PC-3 (cell line): ENCODE measurements at regions not wholly inside any gene's neighbourhood (a gene's known extent, or its start where the extent isn't known, plus 50 kb on each side); places are given as distances from the start of the nearest gene placed in this dataset.

Experiments used
- ATAC-seq: fragments of 200-7000 bp; cut with Tn5 transposase; 2 replicates; pipeline ENCODE4 v1.9.1; 2020; ENCODE audit warnings: mild to moderate bottlenecking, moderate library complexity
- BruUV-seq: library from RNA; stranded (reverse); fragments of 400-500 nt; replicated peaks from 2 replicates; lab custom pipeline; 2021; lab: Mats Ljungman, UMichigan
- CTCF ChIA-PET: fragments of 300-600 bp; sonication (Branson Sonifier 250); formaldehyde crosslinking; loops from one replicate; lab custom pipeline; 2022; ENCODE audit warnings: antibody characterized with exemption; lab: Charles Lee
- POLR2A ChIA-PET: fragments of 300-600 bp; sonication (Branson Sonifier 250); formaldehyde crosslinking; loops from one replicate; lab custom pipeline; 2022; ENCODE audit warnings: antibody characterized with exemption; ENCODE audit not compliant: unreplicated experiment; lab: Charles Lee
- DNase-seq: peaks from one replicate; pipeline ENCODE4 v3.0.0-alpha.2; 2015
- H2AFZ ChIP-seq: fragments of 300-600 bp; sonication (generic); 2 replicates; pipeline ENCODE4 v1.6.0; 2016; ENCODE audit warnings: antibody characterized with exemption, low read length
- H3F3A ChIP-seq: fragments of 300-600 bp; sonication (generic); one replicate; pipeline ENCODE4 v1.6.0; 2017; ENCODE audit warnings: antibody characterized with exemption, low read length, control low read depth, mild to moderate bottlenecking; ENCODE audit not compliant: unreplicated experiment
- H3K27ac ChIP-seq: fragments of 300-600 bp; sonication (generic); 2 replicates; pipeline ENCODE4 v1.5.1; 2016; ENCODE audit warnings: mild to moderate bottlenecking, low read length
- H3K27me3 ChIP-seq: fragments of 300-600 bp; sonication (generic); 2 replicates; pipeline ENCODE4 v1.6.1; 2016; ENCODE audit warnings: low read length, mixed read lengths
- H3K36me3 ChIP-seq: fragments of 300-600 bp; sonication (generic); 2 replicates; pipeline ENCODE4 v1.6.1; 2016; ENCODE audit warnings: low read depth, mixed run types, low read length, mixed read lengths
- H3K4me1 ChIP-seq: fragments of 300-600 bp; sonication (generic); 2 replicates; pipeline ENCODE4 v1.5.1; 2016; ENCODE audit warnings: low read length; ENCODE audit not compliant: insufficient read depth
- H3K4me2 ChIP-seq: fragments of 300-600 bp; sonication (generic); 2 replicates; pipeline ENCODE4 v1.6.0; 2016; ENCODE audit warnings: low read length
- H3K4me3 ChIP-seq: fragments of 300-600 bp; sonication (generic); 2 replicates; pipeline ENCODE4 v1.5.1; 2016; ENCODE audit warnings: mild to moderate bottlenecking, low read length, mixed read lengths
- H3K79me2 ChIP-seq: fragments of 300-600 bp; sonication (generic); 2 replicates; pipeline ENCODE4 v1.6.1; 2017; ENCODE audit warnings: low read length, mixed read lengths
- H3K9ac ChIP-seq: fragments of 300-600 bp; sonication (generic); 2 replicates; pipeline ENCODE4 v1.6.0; 2016; ENCODE audit warnings: mild to moderate bottlenecking, low read length
- H3K9me2 ChIP-seq: fragments of 300-600 bp; sonication (generic); replicated peaks from 2 replicates; pipeline ENCODE4 v1.6.1; 2016; ENCODE audit warnings: mixed run types, low read length, mixed read lengths
- H3K9me3 ChIP-seq: fragments of 300-600 bp; sonication (generic); 2 replicates; pipeline ENCODE4 v1.6.1; 2016; ENCODE audit warnings: low read length, mixed read lengths
- H4K20me1 ChIP-seq: fragments of 300-600 bp; sonication (generic); 2 replicates; pipeline ENCODE4 v1.6.1; 2016; ENCODE audit warnings: low read length, mixed read lengths
- CTCF ChIP-seq: fragments of 300-600 bp; sonication (generic); conservative IDR thresholded peaks from 2 replicates; pipeline ENCODE4 v1.5.1; 2017; ENCODE audit warnings: antibody characterized with exemption, low read depth, mild to moderate bottlenecking, low read length
- EZH2 ChIP-seq: fragments of 300-600 bp; sonication (generic); IDR thresholded peaks from one replicate; pipeline ENCODE4 v1.6.1; 2017; ENCODE audit warnings: antibody characterized with exemption, mild to moderate bottlenecking, low read length; ENCODE audit not compliant: unreplicated experiment
- EZH2phosphoT487 ChIP-seq: fragments of 300-600 bp; sonication (generic); IDR thresholded peaks from 2 replicates; pipeline ENCODE4 v1.6.1; 2018; ENCODE audit warnings: mild to moderate bottlenecking, antibody characterized with exemption, low read length, borderline replicate concordance
- intact Hi-C: fragments of 100-400 bp; cut with micrococcal nuclease; formaldehyde crosslinking; loops from 2 replicates; pipeline ENCODE4 v1.9.0; 2023

GRCh38 chr13:86172961-86173360 lies 373.7 kb upstream of the SLITRK6 start:
- no peaks in the 10 kb centered on the region for H3K9me2 ChIP-seq
- no peaks in the 10 kb centered on the region for H3K36me3 ChIP-seq
- H3F3A ChIP-seq, result no peaks in the 10 kb centered on the region
- TF ChIP-seq CTCF, result no peak
- H3K4me3 ChIP-seq, result no peak overlapping the region
- H3K79me2 ChIP-seq, result no peaks in the 10 kb centered on the region
- ATAC-seq (no peak), DNase-seq (no peak)
- no peaks in the 10 kb centered on the region for H4K20me1 ChIP-seq
- H3K9me3 ChIP-seq, result no peaks in the 10 kb centered on the region
- H3K27me3 ChIP-seq, result no peaks in the 10 kb centered on the region
- no peak overlapping the region for H3K4me2 ChIP-seq
- H3K9ac ChIP-seq, result no peak overlapping the region
- H2AFZ ChIP-seq, result no peak overlapping the region
- no TSS peak for BruUV-seq
- intact Hi-C loops, result no loop called here
- CTCF ChIA-PET, result no interaction called here
- no peaks in the 10 kb centered on the region for H3K4me1 ChIP-seq
- H3K27ac ChIP-seq, result no peak overlapping the region
- POLR2A ChIA-PET, result no interaction called here

- CTCF ChIA-PET, result no interaction called here
- H3K4me3 ChIP-seq, result no peak overlapping the region
- H2AFZ ChIP-seq, result no peak overlapping the region
- H4K20me1 ChIP-seq, result no peaks in the 10 kb centered on the region
- no peaks in the 10 kb centered on the region for H3F3A ChIP-seq
- POLR2A ChIA-PET, result no interaction called here
- BruUV-seq, result no TSS peak
- H3K27me3 ChIP-seq, result no peaks in the 10 kb centered on the region
- no peaks in the 10 kb centered on the region for H3K36me3 ChIP-seq
- ATAC-seq (no peak), DNase-seq (no peak)
- TF ChIP-seq EZH2phosphoT487 (no peak), EZH2 (no peak), CTCF (no peak)
- H3K9ac ChIP-seq, result no peak overlapping the region
- no peak overlapping the region for H3K4me2 ChIP-seq
- intact Hi-C loops, result no loop called here
- H3K4me1 ChIP-seq, result no peaks in the 10 kb centered on the region
- H3K9me2 ChIP-seq, result no peaks in the 10 kb centered on the region
- no peaks in the 10 kb centered on the region for H3K9me3 ChIP-seq
- no peaks in the 10 kb centered on the region for H3K79me2 ChIP-seq
- no peak overlapping the region for H3K27ac ChIP-seq
These were observed 362.0 kb upstream of the SLITRK6 start for GRCh38 chr13:86161257-86161656.

- Histone ChIP-seq H3K4me2 (no peak overlapping the region), H3K4me3 (no peak overlapping the region), H3K27me3 (no peaks in the 10 kb centered on the region), H3K9me2 (no peaks in the 10 kb centered on the region), H3K9ac (no peak overlapping the region), H3K27ac (no peak overlapping the region), H3F3A (no peaks in the 10 kb centered on the region), H3K9me3 (no peaks in the 10 kb centered on the region), H3K4me1 (no peaks in the 10 kb centered on the region), H3K36me3 (no peaks in the 10 kb centered on the region), H2AFZ (no peak overlapping the region), H4K20me1 (no peaks in the 10 kb centered on the region), H3K79me2 (no peaks in the 10 kb centered on the region)
- DNase-seq (no peak), ATAC-seq (no peak)
- intact Hi-C loops, result no loop called here
- ChIA-PET POLR2A (no interaction called here), CTCF (no interaction called here)
- TF ChIP-seq EZH2, result no peak
- no peak for TF ChIP-seq CTCF
- TF ChIP-seq EZH2phosphoT487, result no peak
- BruUV-seq, result no TSS peak
These were observed 356.5 kb upstream of the SLITRK6 start for GRCh38 chr13:86155756-86156155.
